ENCODE measurements at regions not wholly inside any gene's neighbourhood (a gene's known extent, or its start where the extent isn't known, plus 50 kb on each side); places are given as distances from the start of the nearest gene placed in this dataset.
"Not testable (repeated sequence)": the region's sequence is repeated elsewhere in the genome, so short reads cannot be mapped to it uniquely, and the experiment has no call there.

GRCh38 chr3:10628891-10629670 lies 123.7 kb upstream of the ATP2B2 start:
- no peak for DNase-seq

DNA sequence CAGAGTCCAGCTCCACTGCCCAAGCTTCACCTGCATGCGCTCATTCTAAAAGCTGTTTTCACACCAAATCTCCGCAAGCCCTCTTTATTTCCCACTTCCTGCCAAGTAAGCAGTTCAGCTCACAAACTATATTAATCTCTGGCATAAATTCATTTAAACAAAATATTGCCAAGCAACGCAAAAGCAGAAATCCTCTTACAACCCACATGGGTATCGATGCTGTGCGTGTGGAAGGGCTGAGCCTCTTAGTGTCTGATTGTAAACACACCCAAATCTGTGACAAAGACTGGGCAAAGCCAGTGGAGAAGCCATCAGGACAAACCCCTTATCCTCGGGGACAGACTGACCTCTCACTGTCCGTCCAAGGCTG lies 124.3 kb upstream of the ATP2B2 start:
- DNase-seq: no peak

GRCh38 chr3:10631224-10631623 lies 125.8 kb upstream of the ATP2B2 start:
- DNase-seq: no peak

GRCh38 chr3:10632125-10632524 lies 126.7 kb upstream of the ATP2B2 start:
- DNase-seq: no peak

GRCh38 chr3:10632741-10633140 lies 127.4 kb upstream of the ATP2B2 start:
- DNase-seq: no peak

- no peak for DNase-seq
Measured at GRCh38 chr3:10635446-10636076, 130.2 kb upstream of the ATP2B2 start.

- DNase-seq: no peak
Measured at GRCh38 chr3:10637342-10637741, 132.0 kb upstream of the ATP2B2 start.

DNA sequence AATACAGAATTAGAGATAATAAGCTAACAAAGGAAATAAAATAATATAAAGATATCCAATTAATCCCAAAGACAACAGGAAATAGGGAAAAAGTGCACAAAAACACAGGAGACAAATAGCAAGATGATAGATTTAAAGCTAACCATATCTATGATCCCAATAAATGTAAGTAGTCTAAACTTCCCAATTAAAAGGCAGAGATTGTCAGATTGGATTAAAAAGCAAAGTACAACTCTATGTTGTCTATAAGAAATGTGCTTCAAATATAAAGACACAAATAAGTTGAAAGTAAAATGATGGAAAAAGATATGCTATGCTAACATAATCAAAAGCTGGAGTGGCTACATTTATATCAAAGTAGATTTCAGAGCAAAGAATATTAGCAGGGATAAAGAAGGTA lies 133.1 kb upstream of the ATP2B2 start:
- no peak for DNase-seq

GRCh38 chr3:10641760-10642159 lies 136.4 kb upstream of the ATP2B2 start:
- no peak for DNase-seq

GRCh38 chr3:10644189-10644588 lies 138.8 kb upstream of the ATP2B2 start:
- DNase-seq: no peak

DNA sequence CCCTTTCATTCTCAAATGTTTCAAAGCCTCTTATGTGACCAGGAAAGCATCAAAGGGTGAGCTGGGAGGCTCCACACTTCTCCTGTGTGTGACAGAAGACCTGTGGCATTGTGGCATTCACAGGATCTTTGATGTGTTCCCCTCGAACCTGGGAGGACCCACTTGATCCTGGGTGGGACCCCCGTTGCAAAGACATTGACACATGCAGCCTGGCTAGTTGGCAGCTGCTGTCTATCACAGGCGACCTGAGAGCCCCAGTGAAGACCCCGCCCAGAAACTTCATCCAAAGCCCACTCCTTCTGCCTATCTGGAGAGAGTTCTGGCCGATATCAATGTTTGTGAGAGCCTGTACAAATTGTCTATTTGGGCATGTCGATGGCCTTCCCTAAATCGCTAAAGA lies 140.4 kb upstream of the ATP2B2 start:
- no peak for DNase-seq

DNA sequence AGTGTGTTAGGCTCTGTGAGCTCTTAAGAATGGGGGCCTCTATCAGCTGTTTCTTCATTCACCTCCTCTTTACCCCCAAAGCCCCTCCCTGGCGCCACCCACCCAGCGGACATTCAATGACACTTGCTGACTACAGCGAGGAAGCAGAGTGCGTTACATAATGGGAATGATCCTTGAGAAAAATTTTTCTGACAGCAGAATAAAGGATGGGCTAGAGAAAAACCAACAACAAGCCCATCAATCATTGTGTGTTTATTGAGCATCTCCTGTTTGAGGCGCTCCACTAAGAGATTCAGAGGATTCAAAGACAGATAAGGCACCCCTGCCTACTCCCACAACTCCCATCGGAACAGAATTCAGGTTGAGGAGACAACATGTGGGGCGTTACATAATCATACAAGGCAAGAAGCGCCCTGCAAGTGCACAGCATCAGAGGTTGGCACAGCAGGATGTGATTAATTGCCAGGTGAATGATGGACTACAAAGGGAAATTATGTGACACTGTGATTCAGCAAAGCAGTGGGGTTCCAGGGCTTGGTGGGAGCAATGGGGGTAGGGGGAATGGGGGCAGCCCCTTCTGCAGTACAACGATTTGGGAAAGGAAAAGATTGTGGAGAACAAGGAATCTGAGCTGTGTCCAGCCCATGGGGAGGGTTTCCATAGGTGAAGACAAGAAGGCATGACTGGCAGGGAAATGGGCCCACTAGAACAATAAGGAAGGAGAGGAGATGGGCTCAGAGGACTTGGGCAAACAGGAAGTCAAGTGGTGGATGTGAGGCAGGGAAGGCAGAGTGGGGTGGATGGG lies 141.3 kb upstream of the ATP2B2 start:
- DNase-seq: no peak

- DNase-seq: no peak
Measured at GRCh38 chr3:10647376-10647775, 142.0 kb upstream of the ATP2B2 start.

DNA sequence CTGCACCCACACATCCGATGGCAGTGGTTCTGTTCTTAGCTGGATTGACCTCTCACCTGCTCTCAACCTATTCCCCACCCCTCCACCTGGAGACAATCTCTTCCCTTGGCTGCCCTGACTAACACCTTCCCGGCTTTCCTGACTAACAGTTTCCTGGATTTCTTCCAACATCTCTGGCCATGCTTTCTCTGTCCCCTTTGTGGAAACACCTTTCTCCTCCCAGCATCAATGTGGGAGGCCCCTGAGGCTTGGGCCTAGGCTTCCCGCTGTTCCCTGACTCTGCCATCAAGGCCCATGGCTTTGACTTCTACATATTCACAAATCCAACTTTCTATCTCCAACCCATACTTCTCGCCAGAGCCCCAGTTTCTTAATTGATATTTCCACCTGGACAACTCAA lies 142.8 kb upstream of the ATP2B2 start:
- no peak for DNase-seq

- DNase-seq: not testable (repeated sequence)
Measured at GRCh38 chr3:10649463-10649862, 144.1 kb upstream of the ATP2B2 start.

- DNase-seq: no peak
Measured at GRCh38 chr3:10651506-10651905, 146.1 kb upstream of the ATP2B2 start.

DNA sequence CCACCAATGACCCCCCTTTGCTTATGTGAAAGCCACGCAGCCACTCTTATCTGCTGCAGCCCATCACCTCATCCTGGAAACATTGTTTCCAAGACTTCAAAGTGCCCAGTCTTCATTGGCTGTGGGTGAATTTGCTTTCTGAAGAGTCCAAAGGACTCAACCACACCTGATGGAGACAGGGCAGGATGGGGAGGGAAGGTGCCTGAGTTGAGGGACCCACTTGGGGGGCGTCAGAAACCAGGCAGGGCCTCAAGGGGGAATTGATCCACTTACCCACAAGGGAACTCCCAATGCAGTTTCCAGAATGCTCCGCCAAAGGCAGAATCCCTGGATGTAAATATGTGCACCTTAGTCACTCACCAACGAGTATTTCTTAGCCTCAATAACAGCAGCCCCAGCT lies 147.9 kb upstream of the ATP2B2 start:
- DNase-seq: no peak

DNA sequence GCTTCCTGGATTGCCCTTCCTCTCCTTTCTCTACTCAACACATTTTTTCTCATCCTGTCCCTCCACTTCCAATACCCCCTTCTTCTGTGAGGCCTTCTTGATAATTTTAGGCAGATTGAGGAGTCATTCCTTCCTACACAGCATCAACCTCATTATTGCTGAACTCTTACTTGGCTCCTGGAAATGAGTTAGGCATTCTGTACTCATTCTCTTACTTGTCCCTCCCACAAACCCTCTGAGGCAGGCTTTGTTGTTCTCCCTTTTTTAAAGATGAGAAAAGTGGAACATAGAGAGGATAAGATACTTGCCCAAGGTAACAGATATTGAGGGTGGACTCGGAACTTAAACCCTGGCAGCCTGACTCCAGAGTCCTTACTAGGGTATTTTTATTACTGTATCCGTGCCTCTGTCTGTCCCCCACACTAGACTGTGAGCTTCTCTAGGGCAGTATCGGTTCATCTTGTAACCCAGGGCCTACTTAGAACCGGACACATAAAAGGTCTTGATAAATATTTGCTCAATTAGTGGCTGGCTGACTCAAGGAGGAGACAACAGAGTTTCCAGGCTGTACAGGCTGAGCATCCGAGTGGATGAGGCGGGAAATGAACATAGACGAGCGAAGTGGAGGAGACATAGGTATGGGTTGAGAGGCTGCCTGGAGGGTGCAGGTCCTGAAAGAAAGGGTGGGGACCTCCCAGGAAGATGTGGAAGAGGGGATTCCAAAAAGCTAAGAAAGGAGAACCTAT lies 148.7 kb upstream of the ATP2B2 start:
- DNase-seq: no peak

GRCh38 chr3:10655105-10655504 lies 149.7 kb upstream of the ATP2B2 start:
- DNase-seq: no peak

GRCh38 chr3:10657339-10657738 lies 152.0 kb upstream of the ATP2B2 start:
- DNase-seq: not testable (repeated sequence)

GRCh38 chr3:10665592-10665991 lies 150.4 kb upstream of the SLC6A11 start:
- no peak for DNase-seq

DNA sequence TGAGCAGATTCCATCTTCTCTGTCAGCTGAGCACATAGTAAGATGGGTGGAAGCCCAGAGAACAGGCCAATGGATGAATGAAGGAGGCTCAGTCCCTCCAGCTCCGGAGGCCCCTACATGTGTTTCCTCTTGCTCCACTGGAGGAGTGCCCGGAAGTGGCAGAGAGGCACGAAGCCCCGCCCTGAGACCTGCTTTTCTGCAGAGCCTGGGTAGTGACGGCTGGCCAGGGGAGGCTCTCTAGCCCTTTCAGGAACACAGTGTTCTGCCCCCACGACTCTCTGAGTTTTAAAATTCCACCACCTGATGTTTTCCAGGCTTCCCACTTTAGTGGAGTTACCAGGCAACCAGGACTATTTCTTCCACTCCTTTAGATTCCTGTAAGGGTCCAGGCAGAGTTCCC lies 149.4 kb upstream of the SLC6A11 start:
- no peak for DNase-seq

DNA sequence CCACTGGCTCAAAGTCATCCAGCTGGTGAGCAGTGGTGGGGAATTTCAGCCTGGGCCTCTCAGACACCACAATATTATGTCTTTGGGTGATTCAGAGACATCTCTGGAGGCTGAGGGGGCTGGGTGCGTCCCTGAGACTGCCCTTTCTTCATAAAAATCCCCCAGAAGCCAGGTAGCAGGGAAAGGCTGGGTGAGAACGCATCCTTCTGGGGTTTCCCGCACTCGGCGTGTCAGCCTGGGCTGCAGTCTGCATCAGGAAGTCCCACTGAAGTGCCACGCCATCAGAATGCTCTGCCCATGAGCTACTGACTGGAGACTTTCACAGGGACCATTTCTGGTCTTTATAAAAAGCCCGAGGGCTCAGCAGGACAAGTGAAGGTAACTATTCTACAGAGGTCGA lies 148.8 kb upstream of the SLC6A11 start:
- DNase-seq: no peak
